ENCODE measurements at regions not wholly inside any gene's neighbourhood (a gene's known extent, or its start where the extent isn't known, plus 50 kb on each side); places are given as distances from the start of the nearest gene placed in this dataset.
A peak's percentile ranks its signal among the peaks of the same experiment; 100 is the strongest.
"Not testable (repeated sequence)": the region's sequence is repeated elsewhere in the genome, so short reads cannot be mapped to it uniquely, and the experiment has no call there.

DNA sequence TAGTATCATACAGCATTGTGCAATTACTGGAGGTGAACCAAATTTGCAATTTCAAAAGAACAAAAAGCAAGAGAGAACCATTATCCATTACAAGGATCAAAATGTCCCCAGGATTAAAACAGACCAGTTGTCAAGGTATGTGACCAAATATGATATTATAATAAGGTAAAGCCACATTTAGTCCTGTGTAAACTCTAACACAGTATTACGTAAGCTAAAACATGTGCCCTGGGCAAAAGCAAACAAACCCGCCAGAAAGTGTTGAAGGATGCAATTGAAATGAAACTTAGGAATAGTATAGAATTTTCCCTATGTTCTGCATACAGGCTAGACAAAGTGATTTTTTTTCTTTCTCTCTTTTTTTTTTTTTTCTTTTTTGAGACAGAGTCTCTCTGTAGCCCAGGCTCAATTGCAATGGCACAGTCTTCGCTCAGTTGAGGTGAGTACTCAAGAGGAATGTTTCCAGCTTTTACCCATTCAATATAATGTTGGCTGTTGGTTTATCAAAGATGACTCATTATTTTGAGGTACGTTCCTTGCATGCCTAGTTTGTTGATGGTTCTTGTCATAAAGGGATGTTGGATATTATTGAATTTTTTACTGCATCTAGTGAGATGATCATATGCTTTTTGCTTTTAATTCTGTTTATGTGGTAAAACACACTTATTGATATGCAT is 137.1 kb upstream of the FOXG1 start:
- H2AFZ ChIP-seq (ENCODE audit: insufficient read depth, low read length, poor library complexity): no peak overlapping the region
- H2AK5ac ChIP-seq (ENCODE audit: low read length): no peak overlapping the region
- H3K4ac ChIP-seq (ENCODE audit: low read depth, low read length): no peak overlapping the region
- no peak overlapping the region for H4K8ac ChIP-seq (ENCODE audit: low read depth, low read length)
- no peak overlapping the region for H4K12ac ChIP-seq (ENCODE audit: low read depth, low read length)
- H3K4me3 ChIP-seq (ENCODE audit: low read depth, low read length): no peak overlapping the region
- no peaks in the 10 kb centered on the region for H3K79me1 ChIP-seq (ENCODE audit: low read length)
- no peaks in the 10 kb centered on the region for H3K27me3 ChIP-seq (ENCODE audit: insufficient read depth, low read length)
- H4K91ac ChIP-seq (ENCODE audit: low read depth, low read length): no peak overlapping the region
- H3K9me3 ChIP-seq (ENCODE audit: insufficient read depth, low read depth, low read length): no peaks in the 10 kb centered on the region
- no peak overlapping the region for H2BK120ac ChIP-seq (ENCODE audit: insufficient read depth, low read length, poor library complexity)
- H3K9ac ChIP-seq (ENCODE audit: low read length): no peak overlapping the region
- H3K79me2 ChIP-seq (ENCODE audit: control insufficient read depth, insufficient read depth, low read length, poor library complexity): no peaks in the 10 kb centered on the region
- DNase-seq: no peak
- no peak overlapping the region for H3K23ac ChIP-seq (ENCODE audit: low read length)
- no peak overlapping the region for H3K27ac ChIP-seq (ENCODE audit: low read depth, low read length)
- H3K4me1 ChIP-seq (ENCODE audit: control insufficient read depth in 1 of 2, insufficient read depth in 2 of 2, low read length in 2 of 2): no peaks in the 10 kb centered on the region
- H3K4me2 ChIP-seq (ENCODE audit: low read length): no peak overlapping the region
- H3K18ac ChIP-seq (ENCODE audit: low read length): no peak overlapping the region
- no peaks in the 10 kb centered on the region for H3K36me3 ChIP-seq (ENCODE audit: control insufficient read depth in 1 of 2, insufficient read depth in 2 of 2, low read length in 2 of 2)
- no peak overlapping the region for H2BK5ac ChIP-seq (ENCODE audit: low read depth, low read length, poor library complexity)
- H3K14ac ChIP-seq (ENCODE audit: low read length): no peak overlapping the region
- WGBS (ENCODE audit: extremely low coverage, insufficient coverage, insufficient read length): no CpG with 5 or more reads among the region's 4 CpGs
- H2BK12ac ChIP-seq (ENCODE audit: low read length): no peak overlapping the region

GRCh38 chr14:28630100-28630499 is 136.5 kb upstream of the FOXG1 start:
- Histone ChIP-seq H2BK5ac (ENCODE audit: low read depth, low read length, poor library complexity) (no peak overlapping the region), H2AFZ (ENCODE audit: insufficient read depth, low read length, poor library complexity) (no peak overlapping the region), H3K4me3 (ENCODE audit: low read depth, low read length) (no peak overlapping the region), H3K79me2 (ENCODE audit: control insufficient read depth, insufficient read depth, low read length, poor library complexity) (no peaks in the 10 kb centered on the region), H3K14ac (ENCODE audit: low read length) (no peak overlapping the region), H4K8ac (ENCODE audit: low read depth, low read length) (no peak overlapping the region), H2BK12ac (ENCODE audit: low read length) (no peak overlapping the region), H3K4me2 (ENCODE audit: low read length) (no peak overlapping the region), H3K4me1 (ENCODE audit: control insufficient read depth in 1 of 2, insufficient read depth in 2 of 2, low read length in 2 of 2) (no peaks in the 10 kb centered on the region), H3K9me3 (ENCODE audit: insufficient read depth, low read depth, low read length) (no peaks in the 10 kb centered on the region), H3K4ac (ENCODE audit: low read depth, low read length) (no peak overlapping the region), H3K79me1 (ENCODE audit: low read length) (no peaks in the 10 kb centered on the region), H3K18ac (ENCODE audit: low read length) (no peak overlapping the region), H3K36me3 (ENCODE audit: control insufficient read depth in 1 of 2, insufficient read depth in 2 of 2, low read length in 2 of 2) (no peaks in the 10 kb centered on the region), H3K9ac (ENCODE audit: low read length) (no peak overlapping the region), H3K23ac (ENCODE audit: low read length) (no peak overlapping the region), H4K12ac (ENCODE audit: low read depth, low read length) (no peak overlapping the region), H3K27me3 (ENCODE audit: insufficient read depth, low read length) (no peaks in the 10 kb centered on the region), H4K91ac (ENCODE audit: low read depth, low read length) (no peak overlapping the region), H2BK120ac (ENCODE audit: insufficient read depth, low read length, poor library complexity) (no peak overlapping the region), H2AK5ac (ENCODE audit: low read length) (no peak overlapping the region), H3K27ac (ENCODE audit: low read depth, low read length) (no peak overlapping the region)
- no peak for DNase-seq
- no CpG with 5 or more reads among the region's 3 CpGs for WGBS (ENCODE audit: extremely low coverage, insufficient coverage, insufficient read length)

DNA sequence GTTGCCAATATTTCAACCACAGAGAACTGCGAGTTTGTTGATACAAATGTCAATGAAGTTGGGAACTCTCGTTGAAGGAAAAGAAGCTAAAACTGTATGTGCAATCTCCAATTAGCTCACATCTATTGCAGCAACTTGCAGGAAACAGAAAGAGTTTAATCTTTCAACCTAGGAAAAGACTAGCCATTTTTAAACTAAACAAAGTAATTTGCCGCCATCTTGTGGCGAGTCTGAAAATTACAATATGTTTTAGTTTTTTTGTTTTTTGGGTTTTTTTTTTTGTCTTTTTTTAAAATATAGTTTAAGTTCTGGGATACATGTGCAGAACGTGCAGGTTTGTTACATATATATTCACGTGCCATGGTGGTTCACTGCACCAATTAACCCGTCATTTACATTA is 131.2 kb upstream of the FOXG1 start:
- Histone ChIP-seq H4K91ac (ENCODE audit: low read depth, low read length) (no peak overlapping the region), H3K9me3 (ENCODE audit: insufficient read depth, low read depth, low read length) (no peaks in the 10 kb centered on the region), H3K27ac (ENCODE audit: low read depth, low read length) (no peak overlapping the region), H4K12ac (ENCODE audit: low read depth, low read length) (no peak overlapping the region), H2AK5ac (ENCODE audit: low read length) (no peak overlapping the region), H4K8ac (ENCODE audit: low read depth, low read length) (no peak overlapping the region), H3K23ac (ENCODE audit: low read length) (no peak overlapping the region), H2BK12ac (ENCODE audit: low read length) (no peak overlapping the region), H2BK5ac (ENCODE audit: low read depth, low read length, poor library complexity) (no peak overlapping the region), H3K4ac (ENCODE audit: low read depth, low read length) (no peak overlapping the region), H2BK120ac (ENCODE audit: insufficient read depth, low read length, poor library complexity) (no peak overlapping the region), H3K27me3 (ENCODE audit: insufficient read depth, low read length) (no peaks in the 10 kb centered on the region), H3K79me1 (ENCODE audit: low read length) (no peaks in the 10 kb centered on the region), H3K14ac (ENCODE audit: low read length) (no peak overlapping the region), H3K9ac (ENCODE audit: low read length) (no peak overlapping the region), H3K4me1 (ENCODE audit: control insufficient read depth in 1 of 2, insufficient read depth in 2 of 2, low read length in 2 of 2) (no peaks in the 10 kb centered on the region), H3K18ac (ENCODE audit: low read length) (no peak overlapping the region), H3K4me2 (ENCODE audit: low read length) (no peak overlapping the region), H3K4me3 (ENCODE audit: low read depth, low read length) (no peak overlapping the region), H2AFZ (ENCODE audit: insufficient read depth, low read length, poor library complexity) (no peak overlapping the region), H3K79me2 (ENCODE audit: control insufficient read depth, insufficient read depth, low read length, poor library complexity) (no peaks in the 10 kb centered on the region), H3K36me3 (ENCODE audit: control insufficient read depth in 1 of 2, insufficient read depth in 2 of 2, low read length in 2 of 2) (no peaks in the 10 kb centered on the region)
- peak; percentile 7 to 64 for DNase-seq
- WGBS (ENCODE audit: extremely low coverage, insufficient coverage, insufficient read length): no CpG with 5 or more reads among the region's 7 CpGs

DNA sequence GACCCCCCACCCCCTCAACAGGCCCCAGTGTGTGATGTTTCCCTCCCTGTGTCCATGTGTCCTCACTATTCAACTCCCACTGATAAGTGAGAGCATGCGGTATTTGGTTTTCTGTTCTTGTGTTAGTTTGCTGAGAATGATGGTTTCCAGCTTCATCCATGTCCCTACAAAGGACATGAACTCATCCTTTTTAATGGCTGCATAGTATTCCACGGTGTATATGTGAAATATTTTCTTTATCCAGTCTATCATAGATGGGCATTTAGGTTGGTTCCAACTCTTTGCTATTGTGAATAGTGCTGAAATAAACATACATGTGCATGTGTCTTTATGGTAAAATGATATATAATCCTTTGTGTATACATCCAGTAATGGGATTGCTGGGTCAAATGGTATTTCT is 130.8 kb upstream of the FOXG1 start:
- H2BK120ac ChIP-seq (ENCODE audit: insufficient read depth, low read length, poor library complexity); H4K12ac ChIP-seq (ENCODE audit: low read depth, low read length); H2AFZ ChIP-seq (ENCODE audit: insufficient read depth, low read length, poor library complexity); H2AK5ac ChIP-seq (ENCODE audit: low read length); H3K4me1 ChIP-seq (ENCODE audit: control insufficient read depth in 1 of 2, insufficient read depth in 2 of 2, low read length in 2 of 2); H3K18ac ChIP-seq (ENCODE audit: low read length); H3K79me1 ChIP-seq (ENCODE audit: low read length); H3K4ac ChIP-seq (ENCODE audit: low read depth, low read length); H3K9me3 ChIP-seq (ENCODE audit: insufficient read depth, low read depth, low read length); H3K27ac ChIP-seq (ENCODE audit: low read depth, low read length); H3K4me2 ChIP-seq (ENCODE audit: low read length); DNase-seq; H3K4me3 ChIP-seq (ENCODE audit: low read depth, low read length); H4K8ac ChIP-seq (ENCODE audit: low read depth, low read length); H3K36me3 ChIP-seq (ENCODE audit: control insufficient read depth in 1 of 2, insufficient read depth in 2 of 2, low read length in 2 of 2); H3K27me3 ChIP-seq (ENCODE audit: insufficient read depth, low read length); H3K23ac ChIP-seq (ENCODE audit: low read length); H3K9ac ChIP-seq (ENCODE audit: low read length); H4K91ac ChIP-seq (ENCODE audit: low read depth, low read length); H3K79me2 ChIP-seq (ENCODE audit: control insufficient read depth, insufficient read depth, low read length, poor library complexity); H2BK5ac ChIP-seq (ENCODE audit: low read depth, low read length, poor library complexity); H2BK12ac ChIP-seq (ENCODE audit: low read length); H3K14ac ChIP-seq (ENCODE audit: low read length): not testable (repeated sequence)
- WGBS (ENCODE audit: extremely low coverage, insufficient coverage, insufficient read length): no CpG with 5 or more reads among the region's 2 CpGs
